ENCODE measurements at regions not wholly inside any gene's neighbourhood (a gene's known extent, or its start where the extent isn't known, plus 50 kb on each side); places are given as distances from the start of the nearest gene placed in this dataset.

GRCh38 chr16:48850097-48850770, 240.3 kb upstream of the N4BP1 start:
- Histone ChIP-seq H4K20me1 (ENCODE audit: control insufficient read depth, extremely low read depth, insufficient read depth, low read length) (no peaks in the 10 kb centered on the region), H2AFZ (ENCODE audit: low read length) (no peak overlapping the region), H3K79me2 (ENCODE audit: control insufficient read depth, insufficient read depth, low read length) (no peaks in the 10 kb centered on the region), H3K27me3 (ENCODE audit: control insufficient read depth, insufficient read depth, low read length) (no peaks in the 10 kb centered on the region), H3K9me3 (ENCODE audit: control insufficient read depth, insufficient read depth, low read depth, low read length) (no peaks in the 10 kb centered on the region), H3K4me2 (ENCODE audit: extremely low read depth, insufficient read depth, low read length) (no peak overlapping the region), H3K27ac (ENCODE audit: insufficient read depth, low read length) (no peak overlapping the region), H3K9ac (ENCODE audit: insufficient read depth, low read length) (no peak overlapping the region), H3K4me3 (replicated peaks in 1 of 4; ENCODE audit: control extremely low read depth in 1 of 4, insufficient read depth in 1 of 4, low read depth in 3 of 4, low read length in 4 of 4) (no peak overlapping the region), H3K4me1 (ENCODE audit: control insufficient read depth, extremely low read depth, insufficient read depth, low read length) (no peaks in the 10 kb centered on the region), H3K36me3 (ENCODE audit: control insufficient read depth, insufficient read depth, low read length) (no peaks in the 10 kb centered on the region)
- no peak for DNase-seq (ENCODE audit: low read depth in 2 of 2)
- TF ChIP-seq CTCF (conservative IDR thresholded peaks at IDR 0.05 in 1 of 2, IDR thresholded peaks at IDR 0.05 in 1 of 2; ENCODE audit: low read depth in 1 of 2, low read length in 2 of 2) (no peak), EZH2 (IDR thresholded peaks at IDR 0.05; ENCODE audit: low read length, missing control alignments) (no peak)

DNA sequence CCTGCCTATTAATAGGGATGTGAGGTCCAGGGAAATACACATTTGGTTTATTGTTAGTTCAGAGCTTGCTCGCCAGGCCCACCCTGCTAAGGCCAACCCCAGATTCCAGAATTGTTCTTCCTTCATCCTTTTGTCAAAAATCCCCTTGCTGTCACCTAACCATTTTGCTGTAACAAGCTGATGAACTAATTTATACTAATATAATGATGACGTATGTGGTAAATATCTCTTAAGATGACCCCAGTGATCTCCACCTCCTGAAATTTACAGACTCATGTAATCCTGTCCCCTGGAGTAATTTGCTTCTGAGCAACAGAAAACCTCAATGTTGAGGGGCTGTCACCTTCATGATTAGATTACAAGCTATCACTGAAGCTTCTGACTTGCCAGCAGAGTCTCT, 236.3 kb upstream of the N4BP1 start:
- Histone ChIP-seq H3K9ac (ENCODE audit: insufficient read depth, low read length) (no peak overlapping the region), H3K4me1 (ENCODE audit: control insufficient read depth, extremely low read depth, insufficient read depth, low read length) (no peaks in the 10 kb centered on the region), H3K27ac (ENCODE audit: insufficient read depth, low read length) (no peak overlapping the region), H3K36me3 (ENCODE audit: control insufficient read depth, insufficient read depth, low read length) (no peaks in the 10 kb centered on the region), H3K9me3 (ENCODE audit: control insufficient read depth, insufficient read depth, low read depth, low read length) (no peaks in the 10 kb centered on the region), H3K27me3 (ENCODE audit: control insufficient read depth, insufficient read depth, low read length) (no peaks in the 10 kb centered on the region), H4K20me1 (ENCODE audit: control insufficient read depth, extremely low read depth, insufficient read depth, low read length) (no peaks in the 10 kb centered on the region), H3K4me3 (replicated peaks in 1 of 4; ENCODE audit: control extremely low read depth in 1 of 4, insufficient read depth in 1 of 4, low read depth in 3 of 4, low read length in 4 of 4) (no peak overlapping the region), H3K79me2 (ENCODE audit: control insufficient read depth, insufficient read depth, low read length) (no peaks in the 10 kb centered on the region), H2AFZ (ENCODE audit: low read length) (no peak overlapping the region), H3K4me2 (ENCODE audit: extremely low read depth, insufficient read depth, low read length) (no peak overlapping the region)
- DNase-seq (ENCODE audit: low read depth in 2 of 2), result no peak
- TF ChIP-seq CTCF (conservative IDR thresholded peaks at IDR 0.05 in 1 of 2, IDR thresholded peaks at IDR 0.05 in 1 of 2; ENCODE audit: low read depth in 1 of 2, low read length in 2 of 2) (no peak), EZH2 (IDR thresholded peaks at IDR 0.05; ENCODE audit: low read length, missing control alignments) (no peak)

DNA sequence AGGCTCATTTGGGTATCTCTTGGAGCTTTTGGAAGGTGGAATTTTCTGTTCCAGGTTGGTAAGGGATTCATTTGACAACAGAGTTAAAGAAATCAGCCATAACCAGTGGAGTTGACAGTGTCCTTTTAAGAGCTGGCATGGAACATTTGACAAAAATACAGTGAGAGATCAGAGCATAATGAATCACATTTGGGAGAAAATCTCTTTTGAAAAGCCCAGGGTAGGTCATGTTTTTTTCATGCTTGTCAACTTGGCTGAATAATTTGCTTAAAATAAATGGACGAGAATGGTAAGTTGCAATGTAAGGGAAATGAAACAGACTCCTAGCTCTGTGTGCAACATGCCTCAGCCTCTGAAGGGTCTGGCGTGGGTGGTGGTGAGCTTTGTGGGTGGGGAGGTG, 235.3 kb upstream of the N4BP1 start:
- Histone ChIP-seq H3K79me2 (ENCODE audit: control insufficient read depth, insufficient read depth, low read length) (no peaks in the 10 kb centered on the region), H4K20me1 (ENCODE audit: control insufficient read depth, extremely low read depth, insufficient read depth, low read length) (no peaks in the 10 kb centered on the region), H2AFZ (ENCODE audit: low read length) (no peak overlapping the region), H3K36me3 (ENCODE audit: control insufficient read depth, insufficient read depth, low read length) (no peaks in the 10 kb centered on the region), H3K9ac (ENCODE audit: insufficient read depth, low read length) (no peak overlapping the region), H3K9me3 (ENCODE audit: control insufficient read depth, insufficient read depth, low read depth, low read length) (no peaks in the 10 kb centered on the region), H3K27ac (ENCODE audit: insufficient read depth, low read length) (no peak overlapping the region), H3K4me2 (ENCODE audit: extremely low read depth, insufficient read depth, low read length) (no peak overlapping the region), H3K4me3 (replicated peaks in 1 of 4; ENCODE audit: control extremely low read depth in 1 of 4, insufficient read depth in 1 of 4, low read depth in 3 of 4, low read length in 4 of 4) (no peak overlapping the region), H3K27me3 (ENCODE audit: control insufficient read depth, insufficient read depth, low read length) (no peaks in the 10 kb centered on the region), H3K4me1 (ENCODE audit: control insufficient read depth, extremely low read depth, insufficient read depth, low read length) (no peaks in the 10 kb centered on the region)
- no peak for TF ChIP-seq EZH2 (IDR thresholded peaks at IDR 0.05; ENCODE audit: low read length, missing control alignments)
- TF ChIP-seq CTCF (conservative IDR thresholded peaks at IDR 0.05 in 1 of 2, IDR thresholded peaks at IDR 0.05 in 1 of 2; ENCODE audit: low read depth in 1 of 2, low read length in 2 of 2), result no peak
- no peak for DNase-seq (ENCODE audit: low read depth in 2 of 2)

Data from fibroblast of lung (primary cell).